Loucy (cell line): ENCODE measurements at regions not wholly inside any gene's neighbourhood (a gene's known extent, or its start where the extent isn't known, plus 50 kb on each side); places are given as distances from the start of the nearest gene placed in this dataset.

Experiments
- H2AFZ ChIP-seq: fragments of 200-600 bp; sonication (generic); 2 replicates; pipeline ENCODE4 v1.6.0; 2016; ENCODE audit warnings: antibody characterized with exemption, mild to moderate bottlenecking, low read length, moderate library complexity
- H3F3A ChIP-seq: fragments of 200-600 bp; 2 replicates; pipeline ENCODE4 v1.6.0; 2016; ENCODE audit warnings: antibody characterized with exemption, low read depth, mild to moderate bottlenecking
- H3K27me3 ChIP-seq: fragments of 200-600 bp; sonication (generic); 2 replicates; pipeline ENCODE4 v1.6.1; 2014; ENCODE audit warnings: low read length, mild to moderate bottlenecking; ENCODE audit not compliant: insufficient read depth, poor library complexity, severe bottlenecking
- H3K36me3 ChIP-seq: fragments of 200-600 bp; sonication (generic); 2 replicates; pipeline ENCODE4 v1.6.1; 2016; ENCODE audit warnings: low read length; ENCODE audit not compliant: insufficient read depth
- H3K4me1 ChIP-seq: fragments of 200-600 bp; sonication (generic); 2 replicates; pipeline ENCODE4 v1.5.1; 2014; ENCODE audit warnings: low read length, mild to moderate bottlenecking; ENCODE audit not compliant: insufficient read depth, poor library complexity, severe bottlenecking
- H3K4me2 ChIP-seq: fragments of 200-600 bp; sonication (generic); 2 replicates; pipeline ENCODE4 v1.6.0; 2014; ENCODE audit warnings: antibody characterized with exemption, low read length, low read depth, mild to moderate bottlenecking; ENCODE audit not compliant: poor library complexity, severe bottlenecking
- H3K4me3 ChIP-seq: fragments of 200-600 bp; sonication (generic); 2 replicates; pipeline ENCODE4 v1.5.1; 2014; ENCODE audit warnings: low read length, mild to moderate bottlenecking, mixed read lengths; ENCODE audit not compliant: poor library complexity, severe bottlenecking
- H3K79me2 ChIP-seq: fragments of 200-600 bp; sonication (generic); 2 replicates; pipeline ENCODE4 v1.6.1; 2014; ENCODE audit warnings: low read length; ENCODE audit not compliant: insufficient read depth
- H3K9ac ChIP-seq: fragments of 200-600 bp; sonication (generic); 2 replicates; pipeline ENCODE4 v1.6.0; 2014; ENCODE audit warnings: mild to moderate bottlenecking, low read depth, low read length, moderate library complexity; ENCODE audit not compliant: poor library complexity, severe bottlenecking
- H3K9me2 ChIP-seq: fragments of 200-600 bp; sonication (generic); replicated peaks from 2 replicates; pipeline ENCODE4 v1.6.1; 2016; ENCODE audit warnings: low read depth, low read length, mixed read lengths
- H3K9me3 ChIP-seq: fragments of 200-600 bp; sonication (generic); 2 replicates; pipeline ENCODE4 v1.6.1; 2014; ENCODE audit warnings: mild to moderate bottlenecking, antibody characterized with exemption, low read length, low read depth; ENCODE audit not compliant: insufficient read depth
- H4K20me1 ChIP-seq: fragments of 200-600 bp; sonication (generic); 2 replicates; pipeline ENCODE4 v1.6.0; 2014; ENCODE audit warnings: antibody characterized with exemption, low read length, mild to moderate bottlenecking; ENCODE audit not compliant: insufficient read depth, poor library complexity, severe bottlenecking
- CTCF ChIP-seq: fragments of 200-600 bp; sonication (generic); conservative IDR thresholded peaks from 2 replicates; pipeline ENCODE4 v1.5.1; 2014; ENCODE audit warnings: mild to moderate bottlenecking, antibody characterized with exemption, low read length
- EZH2phosphoT487 ChIP-seq: fragments of 200-600 bp; IDR thresholded peaks from 2 replicates; pipeline ENCODE4 v1.6.1; 2018; ENCODE audit warnings: antibody characterized with exemption, mild to moderate bottlenecking, moderate library complexity, borderline replicate concordance

- H3K4me2 ChIP-seq: no peak overlapping the region
Observed at GRCh38 chr6:159116343-159116742, 52.9 kb upstream of the FNDC1 start.

DNA sequence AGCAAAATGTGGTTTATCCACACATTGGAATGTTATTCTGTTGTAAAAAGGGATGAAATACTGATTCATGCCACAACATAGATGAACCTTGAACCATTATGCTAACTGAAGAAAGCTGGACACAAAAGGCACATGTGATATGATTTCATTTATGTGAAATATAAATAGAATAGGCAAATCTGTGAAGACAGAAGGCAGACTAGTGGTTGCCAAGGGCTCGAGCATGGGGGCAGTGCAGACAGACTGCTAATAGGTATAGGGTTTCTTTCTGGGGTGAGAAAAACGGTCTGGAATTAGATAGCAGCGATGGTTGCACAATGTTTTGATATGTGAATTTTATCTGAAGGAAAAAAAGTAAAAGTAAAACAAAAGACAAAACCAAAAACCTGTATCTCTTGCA lies 54.6 kb upstream of the FNDC1 start:
- Histone ChIP-seq H3K9ac (no peak overlapping the region), H2AFZ (no peak overlapping the region), H4K20me1 (no peaks in the 10 kb centered on the region), H3K4me3 (no peak overlapping the region), H3F3A (no peaks in the 10 kb centered on the region), H3K4me2 (no peak overlapping the region), H3K79me2 (no peaks in the 10 kb centered on the region), H3K36me3 (no peaks in the 10 kb centered on the region), H3K4me1 (peaks cover 8% of the 10 kb centered on the region), H3K9me2 (no peaks in the 10 kb centered on the region), H3K9me3 (no peaks in the 10 kb centered on the region), H3K27me3 (no peaks in the 10 kb centered on the region)
- TF ChIP-seq EZH2phosphoT487 (no peak), CTCF (no peak)

More at GRCh38 chr6:159116343-159116742, 52.9 kb upstream of the FNDC1 start:
- no peaks in the 10 kb centered on the region for H3K79me2 ChIP-seq
- TF ChIP-seq CTCF (no peak), EZH2phosphoT487 (no peak)
- no peaks in the 10 kb centered on the region for H4K20me1 ChIP-seq
- H3K9me3 ChIP-seq: no peaks in the 10 kb centered on the region
- H3K36me3 ChIP-seq: no peaks in the 10 kb centered on the region
- H3K9me2 ChIP-seq: no peaks in the 10 kb centered on the region
- H2AFZ ChIP-seq: no peak overlapping the region
- no peaks in the 10 kb centered on the region for H3K27me3 ChIP-seq
- H3K4me1 ChIP-seq: no peaks in the 10 kb centered on the region
- H3K4me3 ChIP-seq: no peak overlapping the region
- H3K9ac ChIP-seq: no peak overlapping the region
- no peaks in the 10 kb centered on the region for H3F3A ChIP-seq

GRCh38 chr6:159113223-159113622 lies 56.0 kb upstream of the FNDC1 start:
- H3F3A ChIP-seq: peaks cover under 1% of the 10 kb centered on the region; the same call in 1 of the 2 replicates
- no peaks in the 10 kb centered on the region for H3K36me3 ChIP-seq
- no peaks in the 10 kb centered on the region for H3K79me2 ChIP-seq
- H3K4me3 ChIP-seq: no peak overlapping the region
- no peaks in the 10 kb centered on the region for H3K9me3 ChIP-seq
- H2AFZ ChIP-seq: no peak overlapping the region
- H4K20me1 ChIP-seq: no peaks in the 10 kb centered on the region
- no peak overlapping the region for H3K4me2 ChIP-seq
- H3K4me1 ChIP-seq: peaks cover 12% of the 10 kb centered on the region
- no peak overlapping the region for H3K9ac ChIP-seq
- H3K27me3 ChIP-seq: no peaks in the 10 kb centered on the region
- TF ChIP-seq CTCF (no peak), EZH2phosphoT487 (no peak)
- no peaks in the 10 kb centered on the region for H3K9me2 ChIP-seq
